ENCODE measurements at regions not wholly inside any gene's neighbourhood (a gene's known extent, or its start where the extent isn't known, plus 50 kb on each side); places are given as distances from the start of the nearest gene placed in this dataset.

DNA sequence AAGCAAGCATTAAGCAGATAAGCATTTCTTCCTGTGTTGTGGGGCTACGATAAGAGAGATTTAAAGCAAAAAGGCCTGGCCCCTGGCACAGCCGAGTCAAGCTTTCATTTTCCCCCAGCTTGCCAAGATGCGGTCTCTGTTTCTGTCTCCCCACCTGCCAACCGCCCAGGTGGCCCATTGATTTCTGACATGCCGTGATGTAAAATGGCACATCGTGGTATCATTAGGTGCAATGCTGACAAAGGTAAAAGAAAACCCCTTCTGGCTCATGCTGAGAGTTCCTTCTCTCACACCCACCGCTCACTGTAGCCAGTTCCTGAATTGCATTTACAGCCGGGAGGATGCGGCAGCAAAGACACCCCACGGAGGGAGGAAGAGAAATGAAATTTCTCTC lies 62.8 kb downstream of the BOD1L2 start:
- ATAC-seq (ENCODE audit: low read depth), result no peak

More for the DNA sequence above, 62.8 kb downstream of the BOD1L2 start:
- Histone ChIP-seq H3K36me3 (ENCODE audit: control insufficient read depth, insufficient read depth, low read length) (no peaks in the 10 kb centered on the region), H3K9me3 (ENCODE audit: control insufficient read depth, insufficient read depth, low read length) (no peaks in the 10 kb centered on the region), H2AK5ac (ENCODE audit: low read depth, low read length) (no peak overlapping the region), H3K4me1 (ENCODE audit: control insufficient read depth, insufficient read depth, low read length) (no peaks in the 10 kb centered on the region), H3K56ac (ENCODE audit: extremely low read depth, insufficient read depth, low read length) (no peak overlapping the region), H2BK15ac (ENCODE audit: low read depth, low read length) (no peak overlapping the region), H3K27ac (ENCODE audit: insufficient read depth, low read length) (no peak overlapping the region), H3K4me2 (ENCODE audit: low read depth, low read length) (peak overlapping the region; percentile 2; the same call in 1 of the 2 replicates), H2BK20ac (ENCODE audit: low read depth, low read length) (no peak overlapping the region), H2AFZ (replicated peaks; ENCODE audit: low read length, poor library complexity) (peak overlapping the region; percentile 82), H2AK9ac (replicated peaks; ENCODE audit: low read depth, low read length, poor library complexity) (no peak overlapping the region), H3K23ac (ENCODE audit: low read depth, low read length) (no peak overlapping the region), H3K9me1 (ENCODE audit: insufficient read depth, low read length) (no peaks in the 10 kb centered on the region), H4K5ac (ENCODE audit: low read depth, low read length) (no peak overlapping the region), H3K27me3 (ENCODE audit: control insufficient read depth, insufficient read depth, low read length) (peaks cover 5% of the 10 kb centered on the region), H3K9ac (ENCODE audit: low read depth, low read length) (no peak overlapping the region), H3K4me3 (ENCODE audit: insufficient read depth, low read depth, low read length) (no peak overlapping the region), H3K18ac (ENCODE audit: low read depth, low read length) (no peak overlapping the region), H4K91ac (ENCODE audit: insufficient read depth, low read depth, low read length) (no peak overlapping the region), H4K20me1 (ENCODE audit: insufficient read depth, low read length) (no peaks in the 10 kb centered on the region), H2BK5ac (ENCODE audit: low read depth, low read length, poor library complexity, severe bottlenecking) (no peak overlapping the region), H3K4ac (ENCODE audit: low read depth, low read length) (no peak overlapping the region), H3K14ac (replicated peaks; ENCODE audit: low read depth, low read length) (no peak overlapping the region), H2BK120ac (ENCODE audit: low read depth, low read length) (no peak overlapping the region), H4K8ac (ENCODE audit: low read depth in 2 of 2, low read length in 2 of 2) (no peak overlapping the region), H3K79me1 (ENCODE audit: low read depth in 1 of 2, low read length in 2 of 2) (no peaks in the 10 kb centered on the region)
- no TSS peak for BruUV-seq (replicated peaks)
- dilution Hi-C loops (cut with HindIII; ENCODE audit: low sequenced_read_pairs, unreplicated experiment), result no loop called here
- intact Hi-C loops (cut with micrococcal nuclease), result loop anchor here (10.0 kb wide), 2 partner anchors 345 to 465 kb away; no protein-coding TSS in a partner anchor
- CTCF ChIA-PET, result no interaction called here
- POLR2A ChIA-PET (ENCODE audit: unreplicated experiment), result no interaction called here
- 50% methylated on average over 1 of the region's 10 CpGs; no CpG with 5 or more reads in 1 of the 2 experiments for WGBS, 2 experiments (ENCODE audit: extremely low coverage in 2 of 2, insufficient read length in 1 of 2)
- in situ Hi-C loops (cut with MboI; ENCODE audit: low sequenced_read_pairs), result no loop called here
- TF ChIP-seq RAD21 (IDR thresholded peaks at IDR 0.05; ENCODE audit: low read length) (no peak), FOS (IDR thresholded peaks at IDR 0.05; ENCODE audit: low read depth, low read length) (no peak)
- TF ChIP-seq, protein P1, sequence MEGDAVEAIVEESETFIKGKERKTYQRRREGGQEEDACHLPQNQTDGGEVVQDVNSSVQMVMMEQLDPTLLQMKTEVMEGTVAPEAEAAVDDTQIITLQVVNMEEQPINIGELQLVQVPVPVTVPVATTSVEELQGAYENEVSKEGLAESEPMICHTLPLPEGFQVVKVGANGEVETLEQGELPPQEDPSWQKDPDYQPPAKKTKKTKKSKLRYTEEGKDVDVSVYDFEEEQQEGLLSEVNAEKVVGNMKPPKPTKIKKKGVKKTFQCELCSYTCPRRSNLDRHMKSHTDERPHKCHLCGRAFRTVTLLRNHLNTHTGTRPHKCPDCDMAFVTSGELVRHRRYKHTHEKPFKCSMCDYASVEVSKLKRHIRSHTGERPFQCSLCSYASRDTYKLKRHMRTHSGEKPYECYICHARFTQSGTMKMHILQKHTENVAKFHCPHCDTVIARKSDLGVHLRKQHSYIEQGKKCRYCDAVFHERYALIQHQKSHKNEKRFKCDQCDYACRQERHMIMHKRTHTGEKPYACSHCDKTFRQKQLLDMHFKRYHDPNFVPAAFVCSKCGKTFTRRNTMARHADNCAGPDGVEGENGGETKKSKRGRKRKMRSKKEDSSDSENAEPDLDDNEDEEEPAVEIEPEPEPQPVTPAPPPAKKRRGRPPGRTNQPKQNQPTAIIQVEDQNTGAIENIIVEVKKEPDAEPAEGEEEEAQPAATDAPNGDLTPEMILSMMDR (conservative IDR thresholded peaks at IDR 0.05; ENCODE audit: low read depth, low read length), result no peak
- DNase-seq, result no peak

All from IMR-90 (cell line).